ENCODE measurements at regions not wholly inside any gene's neighbourhood (a gene's known extent, or its start where the extent isn't known, plus 50 kb on each side); places are given as distances from the start of the nearest gene placed in this dataset.

- Histone ChIP-seq H3K4me1 (no peaks in the 10 kb centered on the region), H3K27me3 (no peaks in the 10 kb centered on the region), H3K27ac (no peak overlapping the region), H3K4me3 (no peak overlapping the region), H3K36me3 (ENCODE audit: low read depth, missing control alignments) (no peaks in the 10 kb centered on the region), H3K9me3 (no peaks in the 10 kb centered on the region)
- 0 to 50% methylated on average over 1 of the region's 1 CpG for WGBS, 2 donors
- TF ChIP-seq POLR2A (IDR thresholded peaks at IDR 0.05) = no peak
- TF ChIP-seq, protein P1, sequence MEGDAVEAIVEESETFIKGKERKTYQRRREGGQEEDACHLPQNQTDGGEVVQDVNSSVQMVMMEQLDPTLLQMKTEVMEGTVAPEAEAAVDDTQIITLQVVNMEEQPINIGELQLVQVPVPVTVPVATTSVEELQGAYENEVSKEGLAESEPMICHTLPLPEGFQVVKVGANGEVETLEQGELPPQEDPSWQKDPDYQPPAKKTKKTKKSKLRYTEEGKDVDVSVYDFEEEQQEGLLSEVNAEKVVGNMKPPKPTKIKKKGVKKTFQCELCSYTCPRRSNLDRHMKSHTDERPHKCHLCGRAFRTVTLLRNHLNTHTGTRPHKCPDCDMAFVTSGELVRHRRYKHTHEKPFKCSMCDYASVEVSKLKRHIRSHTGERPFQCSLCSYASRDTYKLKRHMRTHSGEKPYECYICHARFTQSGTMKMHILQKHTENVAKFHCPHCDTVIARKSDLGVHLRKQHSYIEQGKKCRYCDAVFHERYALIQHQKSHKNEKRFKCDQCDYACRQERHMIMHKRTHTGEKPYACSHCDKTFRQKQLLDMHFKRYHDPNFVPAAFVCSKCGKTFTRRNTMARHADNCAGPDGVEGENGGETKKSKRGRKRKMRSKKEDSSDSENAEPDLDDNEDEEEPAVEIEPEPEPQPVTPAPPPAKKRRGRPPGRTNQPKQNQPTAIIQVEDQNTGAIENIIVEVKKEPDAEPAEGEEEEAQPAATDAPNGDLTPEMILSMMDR (IDR thresholded peaks at IDR 0.05) = no peak
- DNase-seq = no peak
- intact Hi-C loops (cut with DNase I; ENCODE audit: low total_unique reads) = no loop called here
Observed at GRCh38 chr7:106339513-106340246, 54.9 kb upstream of the NAMPT start.

DNA sequence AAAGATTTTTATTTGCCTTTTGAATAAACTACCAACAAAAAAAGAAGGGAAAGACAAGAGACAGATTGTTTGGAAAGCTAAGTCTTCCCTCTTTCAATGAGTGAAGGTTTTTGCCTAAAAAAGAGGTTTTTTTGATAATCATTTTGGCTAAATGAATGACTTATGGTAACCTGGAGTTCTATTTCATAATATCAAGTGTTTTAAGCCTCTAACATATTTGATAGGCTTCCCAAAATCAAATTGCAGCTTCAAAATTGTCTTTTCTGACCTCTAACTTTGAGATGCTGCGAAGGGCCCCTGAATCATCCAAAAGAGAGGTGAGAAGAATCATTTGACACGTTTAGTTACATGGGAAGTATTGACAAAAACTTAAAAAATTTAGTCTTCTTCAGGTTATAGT lies 53.0 kb upstream of the NAMPT start:
- H3K27ac ChIP-seq = no peak overlapping the region
- no peaks in the 10 kb centered on the region for H3K36me3 ChIP-seq (ENCODE audit: low read depth, missing control alignments)
- H3K4me3 ChIP-seq = no peak overlapping the region
- intact Hi-C loops (cut with DNase I; ENCODE audit: low total_unique reads) = no loop called here
- DNase-seq = no peak
- TF ChIP-seq POLR2A (IDR thresholded peaks at IDR 0.05) = no peak
- TF ChIP-seq, protein P1 (IDR thresholded peaks at IDR 0.05) = no peak
- no peaks in the 10 kb centered on the region for H3K4me1 ChIP-seq
- H3K9me3 ChIP-seq = no peaks in the 10 kb centered on the region
- 76 to 80% methylated on average over 2 of the region's 2 CpGs for WGBS, 2 donors
- no peaks in the 10 kb centered on the region for H3K27me3 ChIP-seq

- TF ChIP-seq, protein P1 (IDR thresholded peaks at IDR 0.05) = no peak
- TF ChIP-seq POLR2A (IDR thresholded peaks at IDR 0.05) = no peak
- no peaks in the 10 kb centered on the region for H3K36me3 ChIP-seq (ENCODE audit: low read depth, missing control alignments)
- intact Hi-C loops (cut with DNase I; ENCODE audit: low total_unique reads) = no loop called here
- no peaks in the 10 kb centered on the region for H3K4me1 ChIP-seq
- no peak for DNase-seq
- no peaks in the 10 kb centered on the region for H3K9me3 ChIP-seq
- no peaks in the 10 kb centered on the region for H3K27me3 ChIP-seq
- H3K27ac ChIP-seq = no peak overlapping the region
- H3K4me3 ChIP-seq = no peak overlapping the region
Observed at GRCh38 chr7:106335814-106336213, 51.0 kb upstream of the NAMPT start.
